ENCODE measurements at regions not wholly inside any gene's neighbourhood (a gene's known extent, or its start where the extent isn't known, plus 50 kb on each side); places are given as distances from the start of the nearest gene placed in this dataset.

- no peak for TF ChIP-seq CTCF (conservative IDR thresholded peaks at IDR 0.05; ENCODE audit: low read length)
- TF ChIP-seq EZH2phosphoT487 (IDR thresholded peaks at IDR 0.05; ENCODE audit: borderline replicate concordance) = no peak
- Histone ChIP-seq H3F3A (ENCODE audit: low read depth) (no peaks in the 10 kb centered on the region), H3K9me3 (ENCODE audit: insufficient read depth, low read depth, low read length) (no peaks in the 10 kb centered on the region), H4K20me1 (ENCODE audit: insufficient read depth, low read length, poor library complexity, severe bottlenecking) (no peaks in the 10 kb centered on the region), H3K36me3 (ENCODE audit: insufficient read depth, low read length) (no peaks in the 10 kb centered on the region), H3K79me2 (ENCODE audit: insufficient read depth, low read length) (no peaks in the 10 kb centered on the region), H3K9me2 (replicated peaks; ENCODE audit: low read depth, low read length) (no peaks in the 10 kb centered on the region), H3K4me1 (ENCODE audit: insufficient read depth, low read length, poor library complexity, severe bottlenecking) (peaks cover 4% of the 10 kb centered on the region), H3K4me2 (ENCODE audit: low read depth, low read length, poor library complexity, severe bottlenecking) (no peak overlapping the region), H3K27me3 (ENCODE audit: insufficient read depth, low read length, poor library complexity, severe bottlenecking) (no peaks in the 10 kb centered on the region), H3K4me3 (ENCODE audit: low read length, poor library complexity, severe bottlenecking) (no peak overlapping the region), H2AFZ (ENCODE audit: low read length) (no peak overlapping the region), H3K9ac (ENCODE audit: low read depth, low read length, poor library complexity, severe bottlenecking) (no peak overlapping the region)
Measured at GRCh38 chr2:228705318-228705717, 523.8 kb upstream of the SPHKAP start.

- H4K20me1 ChIP-seq (ENCODE audit: insufficient read depth, low read length, poor library complexity, severe bottlenecking) = no peaks in the 10 kb centered on the region
- no peaks in the 10 kb centered on the region for H3F3A ChIP-seq (ENCODE audit: low read depth)
- no peaks in the 10 kb centered on the region for H3K9me2 ChIP-seq (replicated peaks; ENCODE audit: low read depth, low read length)
- no peak overlapping the region for H3K9ac ChIP-seq (ENCODE audit: low read depth, low read length, poor library complexity, severe bottlenecking)
- H3K79me2 ChIP-seq (ENCODE audit: insufficient read depth, low read length) = no peaks in the 10 kb centered on the region
- H3K36me3 ChIP-seq (ENCODE audit: insufficient read depth, low read length) = no peaks in the 10 kb centered on the region
- TF ChIP-seq EZH2phosphoT487 (IDR thresholded peaks at IDR 0.05; ENCODE audit: borderline replicate concordance) = no peak
- no peak for TF ChIP-seq CTCF (conservative IDR thresholded peaks at IDR 0.05; ENCODE audit: low read length)
- no peak overlapping the region for H3K4me3 ChIP-seq (ENCODE audit: low read length, poor library complexity, severe bottlenecking)
- no peaks in the 10 kb centered on the region for H3K9me3 ChIP-seq (ENCODE audit: insufficient read depth, low read depth, low read length)
- H3K4me1 ChIP-seq (ENCODE audit: insufficient read depth, low read length, poor library complexity, severe bottlenecking) = peaks cover 4% of the 10 kb centered on the region
- H3K27me3 ChIP-seq (ENCODE audit: insufficient read depth, low read length, poor library complexity, severe bottlenecking) = no peaks in the 10 kb centered on the region
- H3K4me2 ChIP-seq (ENCODE audit: low read depth, low read length, poor library complexity, severe bottlenecking) = no peak overlapping the region
- no peak overlapping the region for H2AFZ ChIP-seq (ENCODE audit: low read length)
Measured at GRCh38 chr2:228703152-228703551, 521.7 kb upstream of the SPHKAP start.

- Histone ChIP-seq H3K9me3 (ENCODE audit: insufficient read depth, low read depth, low read length) (no peaks in the 10 kb centered on the region), H3K4me3 (ENCODE audit: low read length, poor library complexity, severe bottlenecking) (no peak overlapping the region), H2AFZ (ENCODE audit: low read length) (no peak overlapping the region), H3K79me2 (ENCODE audit: insufficient read depth, low read length) (no peaks in the 10 kb centered on the region), H3K4me2 (ENCODE audit: low read depth, low read length, poor library complexity, severe bottlenecking) (no peak overlapping the region), H3K4me1 (ENCODE audit: insufficient read depth, low read length, poor library complexity, severe bottlenecking) (peaks cover 1% of the 10 kb centered on the region), H3K9me2 (replicated peaks; ENCODE audit: low read depth, low read length) (no peaks in the 10 kb centered on the region), H4K20me1 (ENCODE audit: insufficient read depth, low read length, poor library complexity, severe bottlenecking) (no peaks in the 10 kb centered on the region), H3K27me3 (ENCODE audit: insufficient read depth, low read length, poor library complexity, severe bottlenecking) (no peaks in the 10 kb centered on the region), H3K36me3 (ENCODE audit: insufficient read depth, low read length) (no peaks in the 10 kb centered on the region), H3F3A (ENCODE audit: low read depth) (no peaks in the 10 kb centered on the region), H3K9ac (ENCODE audit: low read depth, low read length, poor library complexity, severe bottlenecking) (no peak overlapping the region)
- TF ChIP-seq EZH2phosphoT487 (IDR thresholded peaks at IDR 0.05; ENCODE audit: borderline replicate concordance) = no peak
- no peak for TF ChIP-seq CTCF (conservative IDR thresholded peaks at IDR 0.05; ENCODE audit: low read length)
Measured at GRCh38 chr2:228701506-228701905, 520.0 kb upstream of the SPHKAP start.

Data from Loucy (cell line).